HepG2 (cell line): ENCODE measurements at regions not wholly inside any gene's neighbourhood (a gene's known extent, or its start where the extent isn't known, plus 50 kb on each side); places are given as distances from the start of the nearest gene placed in this dataset.

Experiments used
- ATAC-seq: fragments of 200-7000 bp; cut with Tn5 transposase; 3 replicates; pipeline ENCODE4 v1.9.1; 2020; ENCODE audit warnings: mild to moderate bottlenecking, moderate library complexity
- BruUV-seq: library from RNA; stranded (reverse); fragments of 400-500 nt; replicated peaks from 2 replicates; lab custom pipeline; 2021; lab: Mats Ljungman, UMichigan
- CTCF ChIA-PET: fragments of 300-600 bp; formaldehyde crosslinking; extraction: SDS; loops from one replicate; lab custom pipeline; 2021; ENCODE audit warnings: low total read pairs, inconsistent platforms, low intra/inter-chr PET ratio; lab: Yijun Ruan, JAX
- POLR2A ChIA-PET: fragments of 350-600 bp; sonication (Branson Sonifier 250); formaldehyde crosslinking; loops from one replicate; lab custom pipeline; 2020; ENCODE audit warnings: antibody characterized with exemption, inconsistent platforms; lab: Yijun Ruan, JAX
- DNase-seq: peaks from one replicate; pipeline ENCODE4 v3.0.0-alpha.2; 2015; ENCODE audit warnings: low spot score
- FAIRE-seq: peaks from 3 replicates; lab custom pipeline; 2011; peaks lifted over from hg19 to GRCh38; lab: Jason Lieb, UNC
- H2AFZ ChIP-seq: one replicate; pipeline ENCODE4 v1.6.1; 2011; ENCODE audit warnings: low read length, inconsistent platforms
- H3K27ac ChIP-seq: fragments of 300-600 bp; 3 replicates; pipeline ENCODE4 v1.8.0; 2011; ENCODE audit warnings: mixed run types, mild to moderate bottlenecking, mixed read lengths, low read length, inconsistent platforms; ENCODE audit not compliant: insufficient read depth; ENCODE audit errors: extremely low read length
- H3K27me3 ChIP-seq, 2 experiments: fragments of 200-600 bp in 1 of 2; 2 replicates in 1 of 2; 3 replicates in 1 of 2; pipeline versions ENCODE4 v1.6.0 to v1.8.0; 2011; ENCODE audit warnings: low read length in 2 of 2, mild to moderate bottlenecking in 2 of 2, moderate library complexity in 2 of 2, inconsistent platforms in 1 of 2; ENCODE audit not compliant: insufficient read depth in 2 of 2, control insufficient read depth in 1 of 2
- H3K36me3 ChIP-seq, 2 experiments: fragments of 200-600 bp in 1 of 2; replicated peaks in 1 of 2; 2 replicates in 1 of 2; 3 replicates in 1 of 2; pipeline versions ENCODE4 v1.5.1 to v1.8.0; 2011; ENCODE audit warnings: low read length in 2 of 2, inconsistent platforms in 1 of 2; ENCODE audit not compliant: insufficient read depth in 2 of 2, control insufficient read depth in 1 of 2
- H3K4me1 ChIP-seq: 2 replicates; pipeline ENCODE4 v1.5.1; 2012; ENCODE audit warnings: low read length, inconsistent platforms; ENCODE audit not compliant: insufficient read depth
- H3K4me2 ChIP-seq: 2 replicates; pipeline ENCODE4 v1.6.0; 2011; ENCODE audit warnings: low read depth, low read length, inconsistent platforms
- H3K4me3 ChIP-seq, 3 experiments: fragments of 200-600 bp in 1 of 3; sonication (generic), shearing (Covaris generic) in 1 of 3; replicated peaks in 1 of 3; 2 replicates each; pipeline ENCODE4 v1.5.1; 2011 to 2016; ENCODE audit warnings: low read length in 3 of 3, inconsistent platforms in 2 of 3, low read depth in 2 of 3, mild to moderate bottlenecking in 2 of 3, control low read depth in 1 of 3, mixed read lengths in 1 of 3; ENCODE audit not compliant: insufficient read depth in 1 of 3
- H3K79me2 ChIP-seq: one replicate; pipeline ENCODE4 v1.6.1; 2011; ENCODE audit warnings: low read length, inconsistent platforms; ENCODE audit not compliant: insufficient read depth
- H3K9ac ChIP-seq: 2 replicates; pipeline ENCODE4 v1.6.0; 2011; ENCODE audit warnings: mild to moderate bottlenecking, low read depth, low read length, inconsistent platforms; ENCODE audit not compliant: insufficient read depth
- H3K9me3 ChIP-seq: 2 replicates; pipeline ENCODE4 v1.5.1; 2012; ENCODE audit warnings: mild to moderate bottlenecking, low read length
- H4K20me1 ChIP-seq: 2 replicates; pipeline ENCODE4 v1.6.0; 2011; ENCODE audit warnings: inconsistent platforms, mild to moderate bottlenecking, low read length, moderate library complexity; ENCODE audit not compliant: insufficient read depth
- ELK4 ChIP-seq: sonication (generic); formaldehyde crosslinking; IDR thresholded peaks from 2 replicates; pipeline ENCODE4 v1.9.0; 2021; ENCODE audit warnings: missing genetic modification reagents, borderline replicate concordance
- MZF1 ChIP-seq: sonication (generic); formaldehyde crosslinking; IDR thresholded peaks from 2 replicates; pipeline ENCODE4 v1.8.1; 2023; ENCODE audit warnings: mild to moderate bottlenecking, missing genetic modification reagents, borderline replicate concordance
- WGBS: methylation state at CpG from one replicate; pipeline ENCODE4 v1.1.6; 2017; ENCODE audit warnings: low lambda C conversion rate; 5-methylcytosine and 5-hydroxymethylcytosine counted together
- in situ Hi-C: cut with HindIII; loops from 2 replicates; pipeline ENCODE4 v1.10.0; 2017; ENCODE audit warnings: low pct_unique_long_range_greater_than_20kb; ENCODE audit not compliant: extremely low pct_ligation_motif_present
- intact Hi-C: fragments of 100-400 bp; cut with micrococcal nuclease; formaldehyde crosslinking; loops from one replicate; pipeline ENCODE4 v1.10.0; 2022; ENCODE audit not compliant: unreplicated experiment

GRCh38 chr10:84993251-84994035 lies 665.1 kb downstream of the CCSER2 start:
- CTCF ChIA-PET, result no interaction called here
- POLR2A ChIA-PET, result no interaction called here
- no TSS peak for BruUV-seq

GRCh38 chr10:84994722-84995121 lies 666.3 kb downstream of the CCSER2 start:
- TF ChIP-seq ELK4 (CRISPR knock-in tag), result no peak
- no peak overlapping the region for H2AFZ ChIP-seq
- FAIRE-seq (no peak), DNase-seq (no peak), ATAC-seq (no peak)
- H4K20me1 ChIP-seq, result no peaks in the 10 kb centered on the region
- BruUV-seq, result no TSS peak
- no peak overlapping the region for H3K4me3 ChIP-seq
- CTCF ChIA-PET, result no interaction called here
- no peak overlapping the region for H3K4me2 ChIP-seq
- H3K27me3 ChIP-seq, result no peaks in the 10 kb centered on the region
- H3K4me1 ChIP-seq, result no peaks in the 10 kb centered on the region
- H3K9ac ChIP-seq, result no peak overlapping the region
- no peaks in the 10 kb centered on the region for H3K79me2 ChIP-seq
- no peaks in the 10 kb centered on the region for H3K36me3 ChIP-seq
- no peak overlapping the region for H3K27ac ChIP-seq
- H3K9me3 ChIP-seq, result no peaks in the 10 kb centered on the region
- POLR2A ChIA-PET, result no interaction called here
- intact Hi-C loops, result no loop called here
- in situ Hi-C loops, result no loop called here
- WGBS, result 0% methylated on average over 1 of the region's 1 CpG

More at GRCh38 chr10:84993251-84994035, 665.1 kb downstream of the CCSER2 start:
- Histone ChIP-seq H3K4me2 (no peak overlapping the region), H3K27me3 (no peaks in the 10 kb centered on the region), H3K4me3 (no peak overlapping the region), H3K9me3 (no peaks in the 10 kb centered on the region), H3K4me1 (no peaks in the 10 kb centered on the region), H2AFZ (no peak overlapping the region), H3K27ac (no peak overlapping the region), H3K9ac (no peak overlapping the region), H3K36me3 (no peaks in the 10 kb centered on the region), H3K79me2 (no peaks in the 10 kb centered on the region), H4K20me1 (no peaks in the 10 kb centered on the region)
- intact Hi-C loops (no loop called here), in situ Hi-C loops (no loop called here)
- ATAC-seq (no peak), FAIRE-seq (no peak), DNase-seq (no peak)
- 37% methylated on average over 7 of the region's 9 CpGs for WGBS
- TF ChIP-seq MZF1 (CRISPR knock-in tag), result no peak
